ENCODE measurements at regions not wholly inside any gene's neighbourhood (a gene's known extent, or its start where the extent isn't known, plus 50 kb on each side); places are given as distances from the start of the nearest gene placed in this dataset.

DNA sequence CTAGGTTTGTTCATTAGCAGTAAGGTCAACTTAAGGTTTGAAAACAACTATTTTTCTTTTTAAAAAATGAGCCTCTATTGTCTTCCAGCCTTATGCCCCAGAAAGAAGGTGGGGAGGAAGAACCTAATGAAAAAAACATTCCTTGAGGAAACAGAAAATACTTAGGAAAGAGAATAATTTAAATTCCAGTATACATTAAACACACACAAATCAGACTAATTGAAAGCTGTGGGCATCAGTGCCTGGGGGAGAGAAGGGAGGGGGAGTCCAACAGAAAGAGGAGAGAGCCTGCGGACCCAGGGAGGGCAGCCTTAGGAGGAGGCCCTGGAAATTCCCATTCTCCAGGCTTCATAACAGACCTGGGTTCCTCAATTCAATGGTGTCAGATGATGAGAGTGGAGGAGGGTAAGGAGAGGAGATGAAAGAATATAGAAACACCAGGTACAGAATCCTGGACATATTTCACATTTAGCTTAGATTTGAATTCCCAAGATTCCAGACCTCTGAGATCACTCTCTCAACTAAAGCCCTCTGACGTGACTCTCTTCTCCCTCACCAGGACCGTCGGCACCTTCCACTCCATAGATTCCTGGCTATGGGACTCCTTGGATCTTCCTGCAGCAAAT is 320.5 kb upstream of the UMPS start:
- TF ChIP-seq, protein P1, sequence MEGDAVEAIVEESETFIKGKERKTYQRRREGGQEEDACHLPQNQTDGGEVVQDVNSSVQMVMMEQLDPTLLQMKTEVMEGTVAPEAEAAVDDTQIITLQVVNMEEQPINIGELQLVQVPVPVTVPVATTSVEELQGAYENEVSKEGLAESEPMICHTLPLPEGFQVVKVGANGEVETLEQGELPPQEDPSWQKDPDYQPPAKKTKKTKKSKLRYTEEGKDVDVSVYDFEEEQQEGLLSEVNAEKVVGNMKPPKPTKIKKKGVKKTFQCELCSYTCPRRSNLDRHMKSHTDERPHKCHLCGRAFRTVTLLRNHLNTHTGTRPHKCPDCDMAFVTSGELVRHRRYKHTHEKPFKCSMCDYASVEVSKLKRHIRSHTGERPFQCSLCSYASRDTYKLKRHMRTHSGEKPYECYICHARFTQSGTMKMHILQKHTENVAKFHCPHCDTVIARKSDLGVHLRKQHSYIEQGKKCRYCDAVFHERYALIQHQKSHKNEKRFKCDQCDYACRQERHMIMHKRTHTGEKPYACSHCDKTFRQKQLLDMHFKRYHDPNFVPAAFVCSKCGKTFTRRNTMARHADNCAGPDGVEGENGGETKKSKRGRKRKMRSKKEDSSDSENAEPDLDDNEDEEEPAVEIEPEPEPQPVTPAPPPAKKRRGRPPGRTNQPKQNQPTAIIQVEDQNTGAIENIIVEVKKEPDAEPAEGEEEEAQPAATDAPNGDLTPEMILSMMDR (IDR thresholded peaks at IDR 0.05), result no peak
- no peak for TF ChIP-seq POLR2A (IDR thresholded peaks at IDR 0.05)

All from thyroid gland (tissue), 4 donors.